Neural progenitor cell (in vitro differentiated cells): ENCODE measurements at regions not wholly inside any gene's neighbourhood (a gene's known extent, or its start where the extent isn't known, plus 50 kb on each side); places are given as distances from the start of the nearest gene placed in this dataset.

Experiments used
- DNase-seq: peaks from one replicate; pipeline ENCODE4 v3.0.0-alpha.2; 2016; ENCODE audit warnings: low spot score
- H2AFZ ChIP-seq: fragments of 200-600 bp; sonication (generic); replicated peaks from 2 replicates; pipeline ENCODE4 v1.6.1; 2016; ENCODE audit warnings: antibody characterized with exemption
- H3F3A ChIP-seq: fragments of 200-600 bp; sonication (generic); 2 replicates; pipeline ENCODE4 v1.6.1; 2016; ENCODE audit warnings: antibody characterized with exemption, low read depth
- H3K27ac ChIP-seq: fragments of 200-600 bp; sonication (generic); 2 replicates; pipeline ENCODE4 v1.5.1; 2016; ENCODE audit warnings: mild to moderate bottlenecking
- H3K27me3 ChIP-seq: fragments of 200-600 bp; sonication (generic); 2 replicates; pipeline ENCODE4 v1.6.1; 2016; ENCODE audit warnings: mild to moderate bottlenecking, moderate library complexity
- H3K36me3 ChIP-seq: fragments of 200-600 bp; sonication (generic); 2 replicates; pipeline ENCODE4 v1.5.1; 2016
- H3K4me1 ChIP-seq: fragments of 200-600 bp; sonication (generic); 2 replicates; pipeline ENCODE4 v1.6.1; 2016; ENCODE audit warnings: mixed run types
- H3K4me2 ChIP-seq: fragments of 200-600 bp; sonication (generic); 2 replicates; pipeline ENCODE4 v1.6.1; 2016
- H3K4me3 ChIP-seq: fragments of 200-600 bp; sonication (generic); 2 replicates; pipeline ENCODE4 v1.5.1; 2016
- H3K79me2 ChIP-seq: fragments of 200-600 bp; sonication (generic); 2 replicates; pipeline ENCODE4 v1.6.1; 2016; ENCODE audit warnings: low read depth
- H3K9ac ChIP-seq: fragments of 200-600 bp; sonication (generic); 2 replicates; pipeline ENCODE4 v1.6.1; 2016
- H3K9me3 ChIP-seq: fragments of 200-600 bp; sonication (generic); 2 replicates; pipeline ENCODE4 v1.5.1; 2016; ENCODE audit warnings: low read depth
- H4K20me1 ChIP-seq: fragments of 200-600 bp; sonication (generic); 2 replicates; pipeline ENCODE4 v1.6.1; 2016; ENCODE audit warnings: low read depth
- H3K27ac Mint-ChIP-seq: 3 replicates; pipeline ENCODE4 v1.8.0; 2021; ENCODE audit warnings: mixed read lengths
- H3K27me3 Mint-ChIP-seq: 2 replicates; pipeline ENCODE4 v1.8.0; 2022; ENCODE audit warnings: low read depth, mild to moderate bottlenecking, inconsistent platforms, moderate library complexity, mixed read lengths; ENCODE audit not compliant: insufficient read depth
- H3K36me3 Mint-ChIP-seq: 3 replicates; pipeline ENCODE4 v1.8.0; 2021; ENCODE audit warnings: mixed read lengths
- H3K4me1 Mint-ChIP-seq: 3 replicates; pipeline ENCODE4 v1.8.0; 2021; ENCODE audit warnings: mixed read lengths
- H3K4me3 Mint-ChIP-seq: 3 replicates; pipeline ENCODE4 v1.8.0; 2021; ENCODE audit warnings: mild to moderate bottlenecking, moderate library complexity, mixed read lengths
- H3K9me3 Mint-ChIP-seq: 3 replicates; pipeline ENCODE4 v1.8.0; 2020; ENCODE audit warnings: mixed read lengths
- CTCF ChIP-seq: fragments of 200-600 bp; sonication (generic); IDR thresholded peaks from 2 replicates; pipeline ENCODE4 v1.5.1; 2017; ENCODE audit warnings: antibody characterized with exemption, mild to moderate bottlenecking
- EZH2 ChIP-seq: fragments of 200-600 bp; sonication (generic); IDR thresholded peaks from 2 replicates; pipeline ENCODE4 v1.6.1; 2017; ENCODE audit warnings: antibody characterized with exemption, mild to moderate bottlenecking, moderate library complexity
- EZH2phosphoT487 ChIP-seq: fragments of 200-600 bp; sonication (generic); IDR thresholded peaks from 2 replicates; pipeline ENCODE4 v1.6.1; 2017; ENCODE audit warnings: antibody characterized with exemption

- Histone ChIP-seq H3K79me2 (no peaks in the 10 kb centered on the region), H3F3A (no peaks in the 10 kb centered on the region), H3K27me3 (no peaks in the 10 kb centered on the region), H3K9ac (no peak overlapping the region), H3K4me1 (peaks cover 9% of the 10 kb centered on the region), H3K27ac (no peak overlapping the region), H3K4me2 (no peak overlapping the region), H2AFZ (no peak overlapping the region), H3K4me3 (no peak overlapping the region), H4K20me1 (no peaks in the 10 kb centered on the region), H3K36me3 (no peaks in the 10 kb centered on the region), H3K9me3 (no peaks in the 10 kb centered on the region)
- no peak for DNase-seq
- Mint-ChIP-seq H3K36me3 (no peaks in the 10 kb centered on the region), H3K27ac (no peak overlapping the region), H3K9me3 (no peaks in the 10 kb centered on the region), H3K4me3 (no peak overlapping the region), H3K27me3 (no peaks in the 10 kb centered on the region), H3K4me1 (no peaks in the 10 kb centered on the region)
- no peak for TF ChIP-seq CTCF
- no peak for TF ChIP-seq EZH2
- TF ChIP-seq EZH2phosphoT487 = no peak
Measured at GRCh38 chr1:188991221-188991930, 1486.3 kb downstream of the BRINP3 start.

GRCh38 chr1:189007824-189008223, 1469.8 kb downstream of the BRINP3 start:
- Histone ChIP-seq H3K27ac (no peak overlapping the region), H3K9ac (no peak overlapping the region), H3K9me3 (no peaks in the 10 kb centered on the region), H4K20me1 (no peaks in the 10 kb centered on the region), H3K4me1 (no peaks in the 10 kb centered on the region), H3K27me3 (no peaks in the 10 kb centered on the region), H3K4me2 (no peak overlapping the region), H2AFZ (no peak overlapping the region), H3K36me3 (no peaks in the 10 kb centered on the region), H3K4me3 (no peak overlapping the region), H3K79me2 (no peaks in the 10 kb centered on the region), H3F3A (no peaks in the 10 kb centered on the region)
- Mint-ChIP-seq H3K27me3 (no peaks in the 10 kb centered on the region), H3K4me3 (no peak overlapping the region), H3K36me3 (no peaks in the 10 kb centered on the region), H3K27ac (no peak overlapping the region), H3K4me1 (no peaks in the 10 kb centered on the region), H3K9me3 (no peaks in the 10 kb centered on the region)
- no peak for TF ChIP-seq CTCF
- TF ChIP-seq EZH2 = no peak
- TF ChIP-seq EZH2phosphoT487 = no peak
- DNase-seq = no peak

- H3K4me3 ChIP-seq = no peak overlapping the region
- no peaks in the 10 kb centered on the region for H4K20me1 ChIP-seq
- no peaks in the 10 kb centered on the region for H3K4me1 ChIP-seq
- H3K4me1 Mint-ChIP-seq = no peaks in the 10 kb centered on the region
- H2AFZ ChIP-seq = no peak overlapping the region
- H3F3A ChIP-seq = no peaks in the 10 kb centered on the region
- DNase-seq = no peak
- no peak overlapping the region for H3K9ac ChIP-seq
- no peaks in the 10 kb centered on the region for H3K27me3 ChIP-seq
- TF ChIP-seq EZH2 = no peak
- TF ChIP-seq EZH2phosphoT487 = no peak
- no peak for TF ChIP-seq CTCF
- H3K4me2 ChIP-seq = no peak overlapping the region
- H3K27me3 Mint-ChIP-seq = peaks cover 3% of the 10 kb centered on the region
- no peaks in the 10 kb centered on the region for H3K9me3 ChIP-seq
- H3K9me3 Mint-ChIP-seq = peaks cover 2% of the 10 kb centered on the region
- H3K4me3 Mint-ChIP-seq = no peak overlapping the region
- H3K27ac ChIP-seq = no peak overlapping the region
- no peaks in the 10 kb centered on the region for H3K36me3 Mint-ChIP-seq
- no peaks in the 10 kb centered on the region for H3K79me2 ChIP-seq
- H3K36me3 ChIP-seq = no peaks in the 10 kb centered on the region
- H3K27ac Mint-ChIP-seq = no peak overlapping the region
Measured at GRCh38 chr1:189021577-189021976, 1456.1 kb downstream of the BRINP3 start.
